Left renal pelvis (tissue), 4 donors: ENCODE measurements at regions not wholly inside any gene's neighbourhood (a gene's known extent, or its start where the extent isn't known, plus 50 kb on each side); places are given as distances from the start of the nearest gene placed in this dataset.

Source experiments
- DNase-seq, 4 donors: peaks; one replicate each; pipeline ENCODE4 v3.0.0-alpha.2; 2013; ENCODE audit warnings: low read depth in 4 of 4, low spot score in 3 of 4

GRCh38 chr2:42942990-42943493 lies 150.7 kb upstream of the HAAO start:
- no peak for DNase-seq

GRCh38 chr2:42942214-42942989 lies 150.0 kb upstream of the HAAO start:
- no peak for DNase-seq

GRCh38 chr2:42941633-42942176 lies 149.3 kb upstream of the HAAO start:
- no peak for DNase-seq

- DNase-seq: no peak
Measured at GRCh38 chr2:42939411-42940206, 147.2 kb upstream of the HAAO start.

- DNase-seq: no peak
Measured at GRCh38 chr2:42938671-42939370, 146.4 kb upstream of the HAAO start.

- DNase-seq: no peak
Measured at GRCh38 chr2:42937171-42937875, 144.9 kb upstream of the HAAO start.

- DNase-seq: no peak
Measured at GRCh38 chr2:42935692-42936671, 143.6 kb upstream of the HAAO start.

GRCh38 chr2:42934580-42935186 lies 142.3 kb upstream of the HAAO start:
- DNase-seq: no peak

- DNase-seq: no peak
Measured at GRCh38 chr2:42933824-42934254, 141.5 kb upstream of the HAAO start.

- DNase-seq: no peak
Measured at GRCh38 chr2:42932271-42933151, 140.1 kb upstream of the HAAO start.

GRCh38 chr2:42931818-42932195 lies 139.4 kb upstream of the HAAO start:
- DNase-seq: no peak

GRCh38 chr2:42931146-42931817 lies 138.9 kb upstream of the HAAO start:
- no peak for DNase-seq

- DNase-seq: no peak
Measured at GRCh38 chr2:42930025-42930581, 137.7 kb upstream of the HAAO start.

GRCh38 chr2:42929546-42930024 lies 137.2 kb upstream of the HAAO start:
- no peak for DNase-seq

GRCh38 chr2:42928692-42929545 lies 136.5 kb upstream of the HAAO start:
- no peak for DNase-seq
